ENCODE measurements at regions not wholly inside any gene's neighbourhood (a gene's known extent, or its start where the extent isn't known, plus 50 kb on each side); places are given as distances from the start of the nearest gene placed in this dataset.
"Not testable (repeated sequence)": the region's sequence is repeated elsewhere in the genome, so short reads cannot be mapped to it uniquely, and the experiment has no call there.

DNA sequence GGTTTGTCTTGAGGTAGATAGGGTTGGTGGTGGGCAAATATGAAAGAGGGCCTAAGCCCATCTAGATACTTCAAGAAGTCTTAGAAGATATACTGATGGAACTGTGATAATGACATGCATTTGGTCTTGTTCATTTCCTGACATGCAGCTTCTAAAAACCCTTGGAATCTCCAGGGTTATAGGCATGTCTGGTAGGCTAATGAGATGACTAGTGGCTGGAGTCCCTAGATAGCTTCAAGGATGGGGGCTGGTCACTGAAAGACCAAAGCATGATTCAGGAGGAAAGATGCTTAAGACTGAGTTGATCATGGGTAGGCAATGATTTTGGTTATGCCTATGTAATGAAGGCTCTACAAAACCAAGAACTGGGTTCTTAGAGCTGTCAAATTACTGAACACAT is 217.9 kb upstream of the MOCS1 start:
- no peak for DNase-seq (ENCODE audit: low spot score)

DNA sequence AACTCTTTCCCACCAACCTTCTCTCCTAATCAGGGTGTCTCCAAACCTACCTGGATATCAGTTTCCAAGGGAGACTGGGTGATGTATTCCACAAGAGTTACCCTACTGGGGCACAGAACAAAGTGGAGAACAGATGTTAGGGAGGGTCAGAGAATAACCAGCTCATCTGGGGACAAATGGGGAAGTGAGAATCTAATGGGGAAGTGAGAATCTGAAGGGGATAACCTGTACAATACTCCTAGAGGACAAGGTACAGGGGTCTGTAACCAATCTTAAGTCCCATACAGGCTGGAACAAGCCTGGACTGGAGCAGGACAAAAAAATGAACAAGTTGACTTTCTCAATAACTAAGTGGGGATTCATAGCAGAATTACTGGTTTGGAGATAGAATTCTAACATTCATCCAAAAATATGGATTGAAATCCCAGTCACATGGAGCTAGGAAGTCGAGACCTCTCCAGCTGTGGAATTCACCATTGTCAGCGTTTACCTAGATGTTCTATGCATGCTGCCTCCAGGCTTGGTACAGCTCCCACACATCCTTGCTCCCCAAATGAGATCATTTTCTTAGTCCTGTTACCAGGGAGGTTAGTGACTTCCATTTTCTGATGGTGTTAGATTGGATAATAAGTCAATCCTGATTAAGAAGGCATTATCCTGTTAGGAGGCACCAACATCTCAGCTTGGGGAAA is 214.8 kb upstream of the MOCS1 start:
- DNase-seq (ENCODE audit: low spot score) = no peak

DNA sequence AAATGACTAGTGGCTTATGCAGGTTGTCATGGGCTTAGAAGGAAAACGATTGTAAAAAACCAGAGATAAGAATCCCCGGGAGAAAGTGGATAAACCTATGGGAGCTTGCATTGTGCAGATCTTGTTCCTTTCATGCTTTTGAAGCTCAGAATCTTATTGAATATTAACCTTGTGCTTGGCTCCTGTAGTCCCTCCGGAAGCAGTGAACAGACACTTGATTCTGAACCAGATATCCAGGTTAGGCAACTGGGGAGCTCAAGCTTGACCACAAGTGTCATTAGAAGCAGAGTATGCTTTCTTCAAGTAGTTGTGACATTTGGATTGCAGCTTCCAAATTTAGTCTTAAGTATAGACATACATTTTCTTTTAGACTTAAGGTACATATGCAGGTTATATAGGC is 212.6 kb upstream of the MOCS1 start:
- no peak for DNase-seq (ENCODE audit: low spot score)

DNA sequence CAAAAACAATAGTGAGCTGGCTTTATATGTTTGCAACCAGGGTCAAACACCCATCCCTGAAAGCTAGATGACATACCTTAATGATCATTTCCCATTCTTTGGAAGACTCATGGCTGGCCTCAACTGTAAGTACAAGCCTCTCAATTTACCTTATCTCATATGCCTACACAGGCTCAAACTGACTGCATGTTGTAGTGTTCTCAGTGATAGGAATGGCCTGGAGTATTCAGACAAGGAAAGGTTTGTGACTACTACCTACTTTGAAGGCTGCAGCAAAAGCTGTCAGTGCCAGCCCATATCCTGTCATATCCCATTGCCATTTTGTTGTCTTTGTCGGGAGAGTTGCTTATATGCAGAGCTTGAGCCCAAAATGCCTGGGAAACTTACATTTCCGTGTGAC is 205.2 kb upstream of the MOCS1 start:
- DNase-seq (ENCODE audit: low spot score) = no peak

DNA sequence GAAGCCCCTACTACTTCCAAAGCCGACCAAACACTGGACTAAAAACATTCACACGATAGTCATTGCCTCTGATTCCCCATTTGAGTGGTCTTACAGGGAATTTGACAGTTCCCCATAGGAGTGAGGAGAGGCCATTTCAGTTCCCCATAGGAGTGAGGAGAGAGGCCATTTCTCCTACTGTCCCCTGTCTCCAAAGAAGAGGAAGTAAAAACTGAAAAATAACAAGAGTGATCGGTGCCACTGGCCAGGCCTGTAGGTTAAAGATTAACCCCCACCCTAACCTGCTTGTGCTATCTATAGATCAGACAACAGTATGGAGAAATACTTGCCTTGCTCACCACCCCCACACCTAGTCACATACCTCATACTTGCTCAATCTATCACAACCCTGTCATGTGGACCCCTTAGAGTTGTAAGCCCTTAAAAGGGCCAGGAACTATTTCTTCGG is 204.0 kb upstream of the MOCS1 start:
- DNase-seq (ENCODE audit: low spot score) = no peak

DNA sequence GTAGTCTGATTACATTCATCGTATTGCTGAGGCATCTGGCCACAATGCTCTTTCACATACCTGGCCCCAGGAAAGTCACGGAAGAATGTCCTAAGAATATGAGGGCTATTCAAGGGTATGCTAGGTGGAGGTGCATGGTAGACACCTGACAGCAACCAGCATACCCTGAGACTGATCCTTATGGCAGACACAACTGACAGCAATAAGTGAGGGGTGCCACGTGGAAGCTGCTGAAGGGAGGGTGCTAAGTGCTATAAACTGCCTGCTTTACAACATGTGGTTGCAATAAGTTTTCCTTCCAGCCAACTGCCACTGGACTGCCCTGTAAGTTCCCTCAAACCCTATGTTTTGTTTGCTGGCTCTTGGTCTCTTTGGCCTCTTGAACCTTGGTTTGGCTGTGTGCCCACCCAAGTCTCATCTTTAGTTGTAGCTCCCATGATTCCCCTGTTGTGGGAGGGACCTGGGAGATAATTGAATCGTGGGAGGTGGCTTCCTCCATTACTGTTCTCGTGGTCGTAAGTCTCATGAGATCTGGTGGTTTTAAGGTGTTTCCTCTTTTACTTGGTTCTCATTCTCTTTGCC is 201.3 kb upstream of the MOCS1 start:
- DNase-seq (ENCODE audit: low spot score) = no peak

DNA sequence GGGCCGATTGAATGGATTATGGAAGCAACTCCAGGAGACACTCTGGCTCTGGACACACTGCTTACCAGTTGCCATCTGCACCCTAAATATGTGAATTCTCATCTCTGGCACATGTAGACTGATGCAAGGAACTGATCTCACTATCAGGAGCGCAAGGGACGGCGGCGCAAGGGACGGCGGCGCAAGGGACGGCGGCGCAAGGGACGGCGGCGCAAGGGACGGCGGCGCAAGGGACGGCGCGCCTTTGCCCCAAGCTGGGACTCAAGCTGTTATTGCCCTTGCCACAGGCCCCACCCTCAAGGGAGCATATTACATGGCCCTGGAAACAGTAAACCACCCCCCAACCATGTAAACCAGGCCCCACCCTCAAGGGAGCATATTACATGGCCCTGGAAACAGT is 199.7 kb upstream of the MOCS1 start:
- not testable (repeated sequence) for DNase-seq (ENCODE audit: low spot score)

DNA sequence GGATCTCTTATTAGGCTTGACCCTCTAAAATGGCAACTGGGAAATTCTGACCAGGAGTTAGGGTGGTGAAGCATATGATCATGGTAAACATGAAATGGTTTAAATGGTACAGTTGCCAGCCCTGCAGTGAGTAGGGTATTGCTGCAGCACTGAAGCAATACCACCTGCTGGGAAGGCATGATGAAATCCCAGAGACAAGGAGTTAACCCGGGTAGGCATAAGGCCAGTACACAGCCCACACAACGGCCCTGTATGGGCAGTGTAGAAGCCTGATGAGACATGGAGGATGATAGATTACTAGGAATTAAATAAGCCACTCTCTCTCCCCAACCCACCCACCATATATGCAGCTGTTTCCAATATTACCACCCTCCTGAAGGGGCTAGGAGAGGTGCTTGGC is 197.4 kb upstream of the MOCS1 start:
- no peak for DNase-seq (ENCODE audit: low spot score)

DNA sequence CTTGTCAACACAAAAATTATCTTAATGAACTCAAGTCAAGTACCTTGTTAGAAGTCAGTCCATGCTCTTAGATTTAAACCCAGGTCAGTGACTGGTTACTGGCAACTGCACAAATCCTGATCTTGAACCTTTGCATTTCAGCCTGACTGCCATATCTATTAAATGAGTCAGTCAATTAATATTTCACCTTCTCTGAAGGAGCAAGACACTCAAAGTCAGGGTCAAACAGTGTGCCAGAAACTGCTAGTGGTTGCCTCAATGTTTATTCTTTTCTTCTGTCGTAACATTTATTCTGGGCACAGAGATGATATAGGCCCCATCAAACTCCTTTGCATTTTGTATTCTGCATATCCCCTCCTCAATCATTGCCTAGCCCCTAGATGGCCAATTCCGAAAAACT is 193.9 kb upstream of the MOCS1 start:
- no peak for DNase-seq (ENCODE audit: low spot score)

DNA sequence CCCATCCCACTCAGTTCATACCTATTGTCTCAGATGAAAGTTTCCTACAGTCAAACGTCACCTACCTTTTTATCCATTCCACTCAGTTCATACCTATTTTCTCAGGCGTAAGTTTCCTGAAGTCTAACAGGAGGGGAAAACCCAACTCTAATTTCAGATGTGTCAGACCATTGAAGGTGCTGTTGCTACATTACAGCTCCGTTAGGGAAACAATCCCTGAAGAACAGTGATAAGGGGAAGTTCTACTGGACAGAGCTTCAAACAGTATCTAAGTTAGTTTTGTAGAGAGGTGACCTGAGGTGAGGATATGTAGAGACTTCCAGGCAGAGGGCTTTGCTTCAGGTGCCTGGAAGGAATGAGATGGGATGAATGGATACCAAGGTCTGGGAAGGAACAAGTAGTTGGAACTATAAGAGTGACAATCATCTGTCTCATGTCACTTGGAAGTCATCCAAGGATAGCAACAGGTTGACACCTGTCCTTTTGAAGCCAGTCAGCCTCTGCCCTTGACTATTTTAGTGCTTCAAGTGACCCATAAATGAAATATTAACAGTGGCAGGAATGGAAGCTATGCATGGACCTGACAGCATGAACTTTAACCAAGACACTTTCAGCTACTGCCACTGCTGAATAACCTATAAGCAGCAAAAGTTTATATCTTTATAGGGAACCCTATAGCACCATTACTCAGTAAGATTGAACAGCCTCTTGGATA is 191.6 kb upstream of the MOCS1 start:
- DNase-seq (ENCODE audit: low spot score) = no peak

DNA sequence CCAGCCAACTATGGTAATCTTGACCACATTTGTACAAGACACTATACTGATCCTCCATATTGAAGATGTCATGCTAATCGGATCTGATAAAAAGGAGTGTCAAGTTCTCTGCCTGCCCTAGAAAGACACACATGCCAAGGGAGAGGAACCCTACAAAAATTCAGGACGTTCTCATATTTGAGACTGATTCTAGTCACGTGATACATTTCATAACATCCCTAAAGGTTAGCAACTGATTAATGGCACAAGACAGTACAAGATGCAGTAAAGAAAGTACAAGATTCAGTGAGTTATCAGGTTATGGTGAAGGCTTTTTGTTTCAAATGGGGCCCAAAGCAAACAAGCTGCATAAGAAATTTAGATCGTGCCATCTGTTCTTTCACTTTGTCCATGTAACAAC is 190.7 kb upstream of the MOCS1 start:
- DNase-seq (ENCODE audit: low spot score) = no peak

DNA sequence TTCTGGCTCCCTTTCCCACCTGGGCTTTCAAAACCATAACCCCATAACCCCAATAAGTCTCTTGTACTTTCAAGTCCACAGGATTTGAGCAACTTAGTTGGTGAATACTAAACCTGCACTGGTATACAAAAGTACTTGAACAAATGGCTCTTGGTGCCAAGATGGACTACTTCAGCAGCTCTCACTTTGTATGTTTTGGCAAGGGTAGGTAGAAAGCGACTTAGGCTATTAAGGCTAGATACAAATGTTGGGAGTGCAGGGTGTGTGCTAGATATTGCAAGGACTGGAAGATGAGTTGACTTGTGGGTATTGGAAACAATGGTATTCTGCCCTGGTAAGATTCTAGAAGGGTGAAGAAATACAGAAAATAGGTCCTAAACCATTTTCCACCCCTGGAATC is 182.6 kb upstream of the MOCS1 start:
- DNase-seq (ENCODE audit: low spot score) = no peak

DNA sequence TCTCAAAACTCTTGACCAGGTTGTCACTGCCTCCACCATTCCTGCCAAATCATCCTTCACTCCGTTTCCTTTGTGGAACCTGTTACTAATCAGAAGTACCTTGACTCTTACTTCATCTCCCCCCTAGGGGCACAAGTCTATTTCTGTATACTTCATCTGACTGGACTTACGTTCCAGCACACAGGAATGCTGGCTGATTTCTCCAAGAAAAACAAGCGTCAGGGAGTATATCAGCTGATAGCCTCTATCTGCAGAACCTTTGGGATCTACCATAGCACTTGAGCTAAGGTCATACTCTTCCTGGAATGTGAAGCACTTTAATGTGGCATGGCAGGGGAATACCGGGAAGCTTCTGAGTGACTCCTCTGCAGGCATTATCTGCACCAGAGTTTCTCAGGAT is 178.1 kb upstream of the MOCS1 start:
- no peak for DNase-seq (ENCODE audit: low spot score)

DNA sequence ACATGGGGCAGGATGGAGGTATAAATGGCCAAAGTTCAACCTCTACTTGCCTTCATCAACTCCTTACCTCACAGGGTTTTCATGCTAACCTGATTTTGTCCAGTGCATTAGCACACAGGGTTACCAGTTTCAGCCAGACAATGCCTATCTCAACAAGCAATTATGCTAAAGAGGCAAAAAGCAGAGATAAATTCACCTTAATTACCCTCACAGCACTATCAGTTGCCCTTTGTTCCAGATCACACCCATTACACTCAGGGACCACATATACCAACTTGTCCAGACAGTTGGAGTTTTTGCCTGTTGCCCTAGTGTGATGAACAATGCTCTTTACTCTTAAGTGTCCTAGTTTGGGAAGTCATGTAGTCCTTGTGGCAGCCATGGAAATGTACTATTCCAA is 174.5 kb upstream of the MOCS1 start:
- DNase-seq (ENCODE audit: low spot score) = no peak

DNA sequence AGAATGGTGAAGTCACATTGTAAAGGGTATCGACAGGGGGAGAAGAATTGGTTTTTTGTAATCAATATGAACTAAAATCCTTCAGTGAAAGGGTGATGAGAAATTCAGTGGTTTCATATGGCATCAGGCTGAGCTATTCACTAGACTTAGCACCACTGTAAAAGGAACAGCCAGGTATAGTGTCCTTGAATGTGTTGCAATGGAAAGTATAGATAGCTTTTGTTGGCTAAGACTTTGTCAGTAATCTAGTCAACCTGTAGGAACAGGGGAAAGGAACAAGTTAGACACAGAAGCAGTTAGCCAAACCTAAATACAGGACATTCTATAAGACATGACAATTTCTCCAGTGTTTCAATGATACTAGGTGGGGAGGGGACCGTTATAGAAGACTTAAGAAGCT is 172.6 kb upstream of the MOCS1 start:
- DNase-seq (ENCODE audit: low spot score) = no peak

DNA sequence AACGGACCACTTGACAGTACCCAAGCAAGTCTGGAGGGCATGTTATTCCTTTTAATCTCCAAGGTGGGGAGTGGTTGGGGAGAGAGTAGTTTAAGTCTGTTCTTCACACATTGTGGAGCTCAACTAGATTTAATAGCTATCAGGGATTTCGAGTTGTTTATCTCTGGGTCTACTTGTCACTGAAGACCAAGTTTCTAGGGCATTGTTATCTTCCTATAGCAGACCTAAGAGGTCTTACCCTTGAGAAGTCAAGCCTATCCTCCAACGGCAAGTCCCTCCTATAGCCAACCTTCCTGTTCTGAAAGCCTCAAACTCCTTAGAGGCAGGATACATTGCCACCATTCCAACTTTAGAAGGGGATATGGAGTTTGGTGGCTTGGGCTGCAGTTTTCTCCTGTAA is 164.5 kb upstream of the MOCS1 start:
- no peak for DNase-seq (ENCODE audit: low spot score)

DNA sequence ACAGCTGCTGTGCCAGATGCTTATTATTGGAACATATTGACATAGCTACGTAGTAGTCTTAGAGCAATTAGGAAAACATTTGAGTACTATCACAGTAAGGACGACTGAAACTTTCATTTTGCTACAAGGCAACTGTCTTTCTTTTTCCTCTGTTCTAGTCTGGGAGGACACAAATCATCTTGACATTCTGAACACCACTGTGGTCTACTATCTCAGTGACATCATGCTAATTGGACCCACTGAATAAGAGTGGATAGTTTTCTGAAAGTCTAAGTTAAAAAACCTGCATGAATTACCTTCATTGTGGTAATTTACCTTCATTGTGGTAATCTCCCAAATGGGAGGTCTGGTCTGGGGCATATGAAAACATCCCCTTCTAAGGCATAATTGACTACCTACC is 163.3 kb upstream of the MOCS1 start:
- no peak for DNase-seq (ENCODE audit: low spot score)

DNA sequence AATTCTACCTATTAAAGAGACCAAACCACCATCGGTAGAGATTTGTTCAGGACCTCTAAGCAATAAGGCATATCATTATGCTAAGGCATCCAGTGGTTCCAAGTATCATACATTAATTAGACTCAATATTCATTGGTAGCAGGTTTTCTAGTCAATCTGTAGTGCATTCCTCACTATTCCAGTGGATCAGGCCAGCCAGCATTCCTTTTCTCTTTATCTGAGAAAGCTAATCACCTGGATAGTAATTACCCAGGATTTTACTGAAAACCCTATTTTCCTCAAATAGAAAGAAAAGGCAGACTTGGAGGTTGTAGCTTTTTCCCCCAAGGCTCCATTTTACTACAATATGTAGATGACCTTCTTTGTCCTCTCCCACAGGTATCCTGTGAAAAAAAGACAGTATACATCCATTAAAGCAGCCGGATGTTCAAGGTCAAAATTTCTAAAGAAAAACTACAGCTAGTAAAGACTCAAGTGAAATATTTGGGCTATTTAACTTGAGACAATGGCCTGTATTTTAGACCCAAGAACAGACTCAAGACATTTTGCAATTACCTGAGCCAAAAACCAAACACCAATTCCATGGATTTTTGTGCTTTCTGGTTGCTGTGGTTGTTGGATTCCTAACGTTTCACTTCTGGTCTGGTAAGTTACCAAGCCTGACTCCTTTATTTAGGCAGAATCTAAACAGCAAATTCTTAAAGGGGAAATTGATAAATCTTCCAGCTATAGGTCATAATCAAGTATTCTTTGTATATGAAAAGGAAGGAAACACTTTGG is 149.1 kb upstream of the MOCS1 start:
- DNase-seq (ENCODE audit: low spot score) = no peak

DNA sequence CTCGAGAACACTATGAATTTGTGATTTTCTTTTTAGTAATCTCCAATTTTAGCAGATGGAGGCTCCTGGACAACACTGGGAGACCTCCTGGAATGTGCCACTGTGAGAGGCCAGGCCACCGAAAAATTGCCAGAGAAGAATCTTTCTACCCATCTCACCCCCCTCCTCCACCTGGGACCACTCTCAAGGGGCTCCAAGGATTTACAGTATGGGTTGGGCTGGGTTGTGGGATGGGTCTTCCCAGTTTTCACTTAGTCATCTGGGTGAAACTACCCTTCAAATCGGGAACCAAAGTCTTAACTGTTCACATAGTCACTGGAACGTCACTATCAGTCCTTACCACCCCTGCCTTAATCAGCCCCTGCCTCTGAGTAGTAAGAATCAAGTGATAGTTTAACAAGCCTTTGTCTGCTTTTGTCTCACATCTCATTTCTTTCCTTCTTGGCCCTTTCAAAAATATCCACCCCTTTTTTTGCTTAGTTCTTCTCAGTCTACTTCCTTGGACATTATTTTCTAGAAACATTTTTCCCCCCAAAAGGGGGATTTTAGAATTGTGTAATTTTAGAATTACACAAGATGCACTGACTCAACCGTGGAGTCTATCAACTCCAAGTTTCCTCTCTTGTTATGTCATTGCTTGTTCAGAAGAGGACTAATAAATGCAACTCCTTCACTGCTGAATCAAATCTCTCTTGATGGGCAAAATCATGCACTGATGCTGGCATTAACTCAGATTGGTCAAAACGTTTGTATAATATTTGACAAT is 148.2 kb upstream of the MOCS1 start:
- no peak for DNase-seq (ENCODE audit: low spot score)

DNA sequence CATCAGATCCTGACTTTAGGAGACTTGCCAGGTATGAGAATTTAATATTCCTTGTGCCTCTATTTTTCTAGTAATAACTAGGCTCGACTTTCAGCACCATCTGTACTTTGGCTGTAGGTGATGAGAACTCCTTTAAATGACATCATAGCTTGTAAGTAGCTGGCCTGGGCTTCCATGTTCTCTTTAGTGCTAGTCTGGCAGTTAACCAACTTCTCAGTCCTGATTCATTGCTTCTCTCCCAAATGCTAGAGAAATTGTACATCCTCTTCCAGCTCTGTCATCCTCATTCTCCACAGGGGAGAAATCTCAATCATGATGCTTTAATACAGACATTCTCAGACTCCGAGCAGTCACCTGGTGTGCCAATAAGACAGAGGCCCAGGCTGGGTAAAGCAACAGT is 143.5 kb upstream of the MOCS1 start:
- DNase-seq (ENCODE audit: low spot score) = no peak

DNA sequence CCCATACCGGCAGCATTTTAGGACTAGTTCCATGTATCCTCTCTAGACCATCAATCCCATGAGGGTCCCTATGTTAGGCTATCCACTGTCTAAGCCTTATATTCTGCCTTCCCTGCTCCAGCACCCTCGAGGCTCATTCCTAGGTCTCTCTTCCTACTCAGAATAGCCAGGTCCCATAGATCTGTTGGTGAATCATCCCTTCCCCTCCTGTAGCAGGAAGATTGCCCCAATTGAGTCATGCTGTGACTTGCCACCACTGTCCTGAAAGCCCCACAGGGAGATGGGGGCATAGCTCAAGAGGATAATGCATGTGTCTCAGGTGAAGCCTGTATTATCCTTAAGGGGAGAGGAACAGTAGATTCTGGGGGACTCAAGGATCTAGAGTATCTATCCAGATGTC is 143.1 kb upstream of the MOCS1 start:
- DNase-seq (ENCODE audit: low spot score) = no peak

DNA sequence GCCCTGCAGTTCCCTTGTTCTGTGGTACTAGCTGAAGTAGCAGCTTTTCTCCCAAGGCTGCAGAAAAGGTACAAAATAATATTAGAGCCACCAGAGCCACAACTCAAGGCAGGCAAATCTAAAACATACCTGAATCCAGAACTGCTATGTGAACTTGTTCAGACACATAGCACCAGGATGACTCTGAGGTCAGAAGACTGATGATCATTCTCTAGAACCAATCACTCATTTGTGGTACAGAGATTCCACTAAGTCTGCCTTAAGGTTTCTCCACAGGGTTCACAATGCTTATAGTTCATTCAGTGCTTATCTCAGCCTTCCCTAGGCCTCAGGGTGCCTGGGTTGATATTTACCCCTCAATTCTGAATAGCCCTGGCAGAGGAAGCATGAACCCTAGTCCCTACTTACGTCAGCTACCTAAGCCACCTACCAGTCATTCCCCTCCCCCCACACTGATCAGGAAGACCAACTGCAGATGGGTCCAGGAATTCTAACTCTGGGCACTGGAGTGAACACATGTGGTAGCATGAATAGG is 140.9 kb upstream of the MOCS1 start:
- no peak for DNase-seq (ENCODE audit: low spot score)
